C4-2B (cell line): ENCODE measurements at regions not wholly inside any gene's neighbourhood (a gene's known extent, or its start where the extent isn't known, plus 50 kb on each side); places are given as distances from the start of the nearest gene placed in this dataset.
"Not testable (repeated sequence)": the region's sequence is repeated elsewhere in the genome, so short reads cannot be mapped to it uniquely, and the experiment has no call there.

Source experiments
- H3K27ac ChIP-seq: fragments of 450-650 bp; 2 replicates; pipeline ENCODE4 v1.5.1; 2017
- CTCF ChIP-seq: fragments of 450-650 bp; conservative IDR thresholded peaks from 2 replicates; pipeline ENCODE4 v1.5.1; 2017; ENCODE audit warnings: mild to moderate bottlenecking
- ZFX ChIP-seq: fragments of 450-650 bp; IDR thresholded peaks from 2 replicates; pipeline ENCODE4 v1.6.1; 2017

DNA sequence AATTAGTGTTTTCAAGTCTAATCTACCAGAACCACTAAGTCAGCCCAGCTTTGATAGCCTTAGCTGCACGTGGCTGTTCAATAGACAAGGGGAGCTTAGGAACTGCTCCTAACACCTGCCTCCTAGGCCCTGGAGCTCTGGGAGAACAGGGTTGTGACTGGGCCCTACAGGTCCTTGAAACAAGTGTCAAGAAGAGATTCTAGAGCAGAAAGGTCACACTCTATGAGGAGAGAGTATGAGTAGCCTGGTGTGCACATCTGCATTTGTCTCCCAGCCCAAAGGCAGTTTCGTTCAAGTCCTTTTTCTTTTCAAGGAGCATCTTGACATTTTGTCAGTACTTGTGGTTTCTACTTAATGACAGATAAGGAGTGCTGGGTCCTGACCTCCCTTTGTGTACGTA, 206.1 kb downstream of the PRELID2 start:
- TF ChIP-seq CTCF (no peak), ZFX (no peak)
- no peak overlapping the region for H3K27ac ChIP-seq

- no peak overlapping the region for H3K27ac ChIP-seq
- TF ChIP-seq CTCF, result no peak
- TF ChIP-seq ZFX, result no peak
These were observed 206.6 kb downstream of the PRELID2 start for GRCh38 chr5:145628525-145628924.

- no peak for TF ChIP-seq ZFX
- no peak for TF ChIP-seq CTCF
- H3K27ac ChIP-seq, result no peak overlapping the region
These were observed 215.3 kb downstream of the PRELID2 start for GRCh38 chr5:145619806-145620310.

GRCh38 chr5:145616739-145617138, 218.4 kb downstream of the PRELID2 start:
- not testable (repeated sequence) for H3K27ac ChIP-seq

DNA sequence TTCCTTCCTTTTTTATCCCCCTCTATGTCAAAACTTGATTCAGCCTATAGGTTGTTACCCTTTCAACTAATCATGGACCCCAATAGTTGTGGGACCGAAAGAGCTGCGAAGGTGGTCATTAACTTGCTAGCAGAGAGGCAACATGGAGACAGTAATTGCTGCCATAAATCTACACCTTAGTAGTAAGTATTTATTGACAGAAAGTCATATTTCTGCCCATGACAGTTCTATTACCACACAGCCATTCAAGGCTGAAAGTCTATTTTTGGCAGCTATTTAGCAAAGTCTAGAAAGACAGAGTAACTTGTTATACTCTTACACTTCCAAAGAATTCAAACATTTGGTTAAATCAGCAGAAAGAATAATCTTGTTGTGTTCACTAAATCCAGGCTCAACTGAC, 236.2 kb downstream of the PRELID2 start:
- H3K27ac ChIP-seq, result no peak overlapping the region
- TF ChIP-seq ZFX, result no peak

- no peak overlapping the region for H3K27ac ChIP-seq
- TF ChIP-seq CTCF (no peak), ZFX (no peak)
These were observed 237.0 kb downstream of the PRELID2 start for GRCh38 chr5:145598184-145598583.

GRCh38 chr5:145591578-145591977, 243.6 kb downstream of the PRELID2 start:
- TF ChIP-seq CTCF, result no peak
- TF ChIP-seq ZFX, result no peak

GRCh38 chr5:145589063-145589462, 246.1 kb downstream of the PRELID2 start:
- H3K27ac ChIP-seq, result no peak overlapping the region
- TF ChIP-seq CTCF (no peak), ZFX (no peak)

More at GRCh38 chr5:145591578-145591977, 243.6 kb downstream of the PRELID2 start:
- H3K27ac ChIP-seq, result no peak overlapping the region
